Testis (tissue), 2 donors: ENCODE measurements at regions not wholly inside any gene's neighbourhood (a gene's known extent, or its start where the extent isn't known, plus 50 kb on each side); places are given as distances from the start of the nearest gene placed in this dataset.

Experiments
- CTCF ChIP-seq, 3 experiments: fragments of 450-650 bp in 2 of 3; fragments of 200-600 bp in 1 of 3; sonication (generic) in 1 of 3; IDR thresholded peaks; one replicate each; pipeline ENCODE4 v1.5.1; 2016 to 2019; ENCODE audit warnings: antibody characterized with exemption in 3 of 3, mild to moderate bottlenecking in 2 of 3, moderate library complexity in 1 of 3
- POLR2A ChIP-seq: fragments of 450-650 bp; IDR thresholded peaks from one replicate; pipeline ENCODE4 v1.6.1; 2017; ENCODE audit warnings: antibody characterized with exemption, mild to moderate bottlenecking, moderate library complexity

- TF ChIP-seq CTCF (IDR thresholded peaks at IDR 0.05) (no peak), POLR2A (no peak)
These were observed 483.0 kb downstream of the BRD1 start for GRCh38 chr22:49344656-49345055.
